ENCODE measurements at regions not wholly inside any gene's neighbourhood (a gene's known extent, or its start where the extent isn't known, plus 50 kb on each side); places are given as distances from the start of the nearest gene placed in this dataset.

GRCh38 chr2:221774136-221774535 lies 202.0 kb upstream of the EPHA4 start:
- TF ChIP-seq CTCF (IDR thresholded peaks at IDR 0.05; ENCODE audit: low read length) (no peak), EZH2 (IDR thresholded peaks at IDR 0.05; ENCODE audit: borderline replicate concordance, low read length) (no peak)
- Histone ChIP-seq H3K9ac (ENCODE audit: low read length) (no peak overlapping the region), H3K4me2 (ENCODE audit: low read length) (no peak overlapping the region), H3K4me3 (ENCODE audit: low read depth, low read length, poor library complexity, severe bottlenecking) (no peak overlapping the region), H3K9me3 (ENCODE audit: low read length) (no peaks in the 10 kb centered on the region), H3K4me1 (ENCODE audit: insufficient read depth, low read length, severe bottlenecking) (no peaks in the 10 kb centered on the region), H3K27me3 (ENCODE audit: insufficient read depth, low read length) (no peaks in the 10 kb centered on the region), H4K20me1 (ENCODE audit: insufficient read depth, low read length) (no peaks in the 10 kb centered on the region), H3K36me3 (ENCODE audit: insufficient read depth, low read length) (no peaks in the 10 kb centered on the region), H2AFZ (ENCODE audit: low read length) (no peak overlapping the region), H3K79me2 (ENCODE audit: insufficient read depth, low read length) (no peaks in the 10 kb centered on the region), H3K9me2 (ENCODE audit: low read depth, low read length) (no peaks in the 10 kb centered on the region), H3F3A (ENCODE audit: insufficient read depth, low read length) (no peaks in the 10 kb centered on the region), H3K27ac (ENCODE audit: low read depth, low read length, poor library complexity, severe bottlenecking) (no peak overlapping the region)

- no peak overlapping the region for H3K9ac ChIP-seq (ENCODE audit: low read length)
- H3K4me3 ChIP-seq (ENCODE audit: low read depth, low read length, poor library complexity, severe bottlenecking): no peak overlapping the region
- no peaks in the 10 kb centered on the region for H4K20me1 ChIP-seq (ENCODE audit: insufficient read depth, low read length)
- H3F3A ChIP-seq (ENCODE audit: insufficient read depth, low read length): no peaks in the 10 kb centered on the region
- H3K79me2 ChIP-seq (ENCODE audit: insufficient read depth, low read length): no peaks in the 10 kb centered on the region
- no peaks in the 10 kb centered on the region for H3K4me1 ChIP-seq (ENCODE audit: insufficient read depth, low read length, severe bottlenecking)
- no peaks in the 10 kb centered on the region for H3K9me2 ChIP-seq (ENCODE audit: low read depth, low read length)
- H3K27ac ChIP-seq (ENCODE audit: low read depth, low read length, poor library complexity, severe bottlenecking): no peak overlapping the region
- TF ChIP-seq EZH2 (IDR thresholded peaks at IDR 0.05; ENCODE audit: borderline replicate concordance, low read length) (no peak), CTCF (IDR thresholded peaks at IDR 0.05; ENCODE audit: low read length) (no peak)
- H3K36me3 ChIP-seq (ENCODE audit: insufficient read depth, low read length): no peaks in the 10 kb centered on the region
- no peaks in the 10 kb centered on the region for H3K27me3 ChIP-seq (ENCODE audit: insufficient read depth, low read length)
- H2AFZ ChIP-seq (ENCODE audit: low read length): no peak overlapping the region
- no peak overlapping the region for H3K4me2 ChIP-seq (ENCODE audit: low read length)
- no peaks in the 10 kb centered on the region for H3K9me3 ChIP-seq (ENCODE audit: low read length)
These were observed 199.2 kb upstream of the EPHA4 start for GRCh38 chr2:221771297-221771696.

- no peak for TF ChIP-seq CTCF (IDR thresholded peaks at IDR 0.05; ENCODE audit: low read length)
- TF ChIP-seq EZH2 (IDR thresholded peaks at IDR 0.05; ENCODE audit: borderline replicate concordance, low read length): no peak
- no peaks in the 10 kb centered on the region for H3K9me3 ChIP-seq (ENCODE audit: low read length)
These were observed 195.3 kb upstream of the EPHA4 start for GRCh38 chr2:221767106-221768012.

More at GRCh38 chr2:221767106-221768012, 195.3 kb upstream of the EPHA4 start:
- Histone ChIP-seq H4K20me1 (ENCODE audit: insufficient read depth, low read length) (no peaks in the 10 kb centered on the region), H3K36me3 (ENCODE audit: insufficient read depth, low read length) (no peaks in the 10 kb centered on the region), H3K4me2 (ENCODE audit: low read length) (no peak overlapping the region), H3K9ac (ENCODE audit: low read length) (no peak overlapping the region), H2AFZ (ENCODE audit: low read length) (no peak overlapping the region), H3K4me3 (ENCODE audit: low read depth, low read length, poor library complexity, severe bottlenecking) (no peak overlapping the region), H3K4me1 (ENCODE audit: insufficient read depth, low read length, severe bottlenecking) (no peaks in the 10 kb centered on the region), H3K27me3 (ENCODE audit: insufficient read depth, low read length) (no peaks in the 10 kb centered on the region), H3K27ac (ENCODE audit: low read depth, low read length, poor library complexity, severe bottlenecking) (no peak overlapping the region), H3K79me2 (ENCODE audit: insufficient read depth, low read length) (no peaks in the 10 kb centered on the region), H3K9me2 (ENCODE audit: low read depth, low read length) (no peaks in the 10 kb centered on the region), H3F3A (ENCODE audit: insufficient read depth, low read length) (no peaks in the 10 kb centered on the region)
